K562 (cell line): ENCODE measurements at regions not wholly inside any gene's neighbourhood (a gene's known extent, or its start where the extent isn't known, plus 50 kb on each side); places are given as distances from the start of the nearest gene placed in this dataset.

Source experiments
- ATAC-seq: fragments of 200-7000 bp; cut with Tn5 transposase; 3 replicates; pipeline ENCODE4 v1.9.1; 2020; ENCODE audit warnings: moderate library complexity
- BruUV-seq: library from RNA; stranded (reverse); fragments of 400-500 nt; replicated peaks from 2 replicates; lab custom pipeline; 2021; lab: Mats Ljungman, UMichigan
- CTCF ChIA-PET: fragments of 300-600 bp; formaldehyde crosslinking; extraction: SDS; loops from one replicate; lab custom pipeline; 2021; ENCODE audit warnings: low intra/inter-chr PET ratio; lab: Yijun Ruan, JAX
- POLR2A ChIA-PET: fragments of 300-600, 350-650 bp; sonication (Branson Sonifier 250); formaldehyde crosslinking; extraction: SDS; loops from one replicate; lab custom pipeline; 2021; ENCODE audit warnings: antibody characterized with exemption, inconsistent platforms; lab: Yijun Ruan, JAX
- DNase-seq, 4 experiments: peaks; one replicate each; pipeline versions ENCODE4 v3.0.0 to v3.0.0-alpha.2; 2011 to 2018; ENCODE audit warnings: low spot score in 3 of 4, mixed read lengths in 3 of 4; ENCODE audit errors: extremely low read depth in 1 of 4
- FAIRE-seq: peaks from 2 replicates; lab custom pipeline; 2011; peaks lifted over from hg19 to GRCh38; lab: Jason Lieb, UNC
- H2AFZ ChIP-seq: 2 replicates; pipeline ENCODE4 v1.6.0; 2011; ENCODE audit warnings: low read depth, low read length, control low read depth, inconsistent platforms
- H3K27ac ChIP-seq: fragments of 200-600 bp; 3 replicates; pipeline ENCODE4 v1.8.0; 2011; ENCODE audit warnings: low read depth, mild to moderate bottlenecking, control low read depth, inconsistent platforms, low read length, moderate library complexity, mixed read lengths; ENCODE audit errors: extremely low read depth
- H3K27me3 ChIP-seq, 2 experiments: fragments of 300-600 bp in 1 of 2; 2 replicates in 1 of 2; 3 replicates in 1 of 2; pipeline versions ENCODE4 v1.6.0 to v1.8.0; 2011; ENCODE audit warnings: inconsistent platforms in 2 of 2, low read length in 2 of 2, mild to moderate bottlenecking in 1 of 2, mixed read lengths in 1 of 2, moderate library complexity in 1 of 2; ENCODE audit not compliant: control insufficient read depth in 2 of 2, insufficient read depth in 2 of 2
- H3K36me3 ChIP-seq: fragments of 300-600 bp; 3 replicates; pipeline ENCODE4 v1.8.0; 2011; ENCODE audit warnings: mild to moderate bottlenecking, low read length, inconsistent platforms; ENCODE audit not compliant: control insufficient read depth, insufficient read depth
- H3K4me1 ChIP-seq, 2 experiments: fragments of 200-600 bp in 1 of 2; replicated peaks in 1 of 2; 2 replicates in 1 of 2; 3 replicates in 1 of 2; pipeline versions ENCODE4 v1.5.1 to v1.8.0; 2011; ENCODE audit warnings: inconsistent platforms in 2 of 2, low read length in 2 of 2, mild to moderate bottlenecking in 1 of 2, mixed read lengths in 1 of 2, moderate library complexity in 1 of 2; ENCODE audit not compliant: control insufficient read depth in 2 of 2, insufficient read depth in 2 of 2
- H3K4me2 ChIP-seq: 2 replicates; pipeline ENCODE4 v1.6.1; 2011; ENCODE audit warnings: low read length, control low read depth, inconsistent platforms, mixed read lengths; ENCODE audit not compliant: insufficient read depth
- H3K4me3 ChIP-seq: fragments of 200-600 bp; sonication (generic), shearing (Covaris generic); 2 replicates; pipeline ENCODE4 v1.5.1; 2016; ENCODE audit warnings: control low read depth, inconsistent platforms
- H3K79me2 ChIP-seq: fragments of 200-600 bp; 3 replicates; pipeline ENCODE4 v1.8.0; 2011; ENCODE audit warnings: low read length, inconsistent platforms; ENCODE audit not compliant: control insufficient read depth, insufficient read depth
- H3K9ac ChIP-seq, 2 experiments: 2 replicates each; pipeline versions ENCODE4 v1.6.0 to v1.6.1; 2011; ENCODE audit warnings: low read depth in 2 of 2, low read length in 2 of 2, control low read depth in 1 of 2, inconsistent platforms in 1 of 2, mild to moderate bottlenecking in 1 of 2, mixed read lengths in 1 of 2; ENCODE audit not compliant: insufficient read depth in 1 of 2
- H3K9me1 ChIP-seq: one replicate; pipeline ENCODE4 v1.6.0; 2011; ENCODE audit warnings: inconsistent platforms, mild to moderate bottlenecking, low read length, moderate library complexity; ENCODE audit not compliant: control insufficient read depth, insufficient read depth
- H3K9me3 ChIP-seq: replicated peaks from 2 replicates; pipeline ENCODE4 v1.5.1; 2011; ENCODE audit warnings: low read depth, low read length, inconsistent platforms; ENCODE audit not compliant: control insufficient read depth, insufficient read depth
- H4K20me1 ChIP-seq: replicated peaks from 2 replicates; pipeline ENCODE4 v1.6.1; 2011; ENCODE audit warnings: low read length, inconsistent platforms, mixed read lengths; ENCODE audit not compliant: control insufficient read depth, insufficient read depth
- CHD2 ChIP-seq: IDR thresholded peaks from 2 replicates; pipeline ENCODE4 v1.6.1; 2011; ENCODE audit warnings: low read depth, low read length
- EP300 ChIP-seq: IDR thresholded peaks from 2 replicates; pipeline ENCODE4 v1.6.1; 2012; ENCODE audit warnings: low read length, improper control_type of control experiment
- MCM2 ChIP-seq: fragments of 450-650 bp; IDR thresholded peaks from 2 replicates; pipeline ENCODE4 v1.6.1; 2017; ENCODE audit warnings: low read depth, mild to moderate bottlenecking
- SMAD3 ChIP-seq: fragments of 450-650 bp; formaldehyde crosslinking; conservative IDR thresholded peaks from 2 replicates; pipeline ENCODE4 v1.4.0; 2020; ENCODE audit warnings: mild to moderate bottlenecking
- SP1 ChIP-seq: sonication (generic); formaldehyde crosslinking; IDR thresholded peaks from 2 replicates; pipeline ENCODE4 v1.8.1; 2022; ENCODE audit warnings: mild to moderate bottlenecking, missing genetic modification reagents
- SRSF9 ChIP-seq: fragments of 200-400 bp; formaldehyde crosslinking; IDR thresholded peaks from 2 replicates; pipeline ENCODE4 v1.6.1; 2017; ENCODE audit warnings: low read depth, low read length, borderline replicate concordance
- TBL1XR1 ChIP-seq, 2 experiments: IDR thresholded peaks; 2 replicates each; pipeline ENCODE4 v1.6.1; 2012; ENCODE audit warnings: improper control_type of control experiment in 2 of 2, low read length in 2 of 2, mild to moderate bottlenecking in 1 of 2
- WGBS: fragments of 100-300 bp; shearing (Covaris generic); methylation state at CpG from one replicate; pipeline ENCODE4 v1.1.6; 2016; ENCODE audit warnings: low coverage, mixed read lengths; ENCODE audit not compliant: insufficient coverage; ENCODE audit errors: missing lambda C conversion rate; 5-methylcytosine and 5-hydroxymethylcytosine counted together
- in situ Hi-C: fragments of 300-500 bp; cut with MboI; formaldehyde crosslinking; loops from 4 replicates; pipeline ENCODE4 v1.15.0; 2018; ENCODE audit warnings: inconsistent platforms, mixed read lengths
- intact Hi-C: fragments of 100-400 bp; cut with micrococcal nuclease; formaldehyde crosslinking; loops from 2 replicates; pipeline ENCODE4 v1.14.2; 2022
- TF ChIP-seq, protein P1 (sequence below): fragments of 450-650 bp; formaldehyde crosslinking; conservative IDR thresholded peaks from 2 replicates; pipeline ENCODE4 v1.4.0; 2022; ENCODE audit warnings: mild to moderate bottlenecking, missing genetic modification characterization
- TF ChIP-seq, protein P2 (sequence below): fragments of 250-450 bp; sonication (Bioruptor Pico); IDR thresholded peaks from 2 replicates; pipeline ENCODE4 v1.4.0; 2020; ENCODE audit warnings: borderline replicate concordance
- TF ChIP-seq, protein P3 (sequence below): fragments of 450-650 bp; IDR thresholded peaks from 2 replicates; pipeline ENCODE4 v1.6.1; 2016; ENCODE audit warnings: missing biosample characterization, missing genetic modification characterization
- TF ChIP-seq, protein P4 (sequence below): fragments of 450-650 bp; IDR thresholded peaks from 2 replicates; pipeline ENCODE4 v1.6.1; 2017; ENCODE audit warnings: antibody characterized with exemption
- TF ChIP-seq, protein P5 (sequence below): sonication (generic); formaldehyde crosslinking; IDR thresholded peaks from 2 replicates; pipeline ENCODE4 v1.8.1; 2023; ENCODE audit warnings: mild to moderate bottlenecking, missing genetic modification reagents
- TF ChIP-seq, protein P6 (sequence below): fragments of 450-650 bp; conservative IDR thresholded peaks from 2 replicates; pipeline ENCODE4 v1.6.1; 2016; ENCODE audit warnings: missing genetic modification characterization, low read depth, mild to moderate bottlenecking, missing compliant biosample characterization, moderate library complexity

DNA sequence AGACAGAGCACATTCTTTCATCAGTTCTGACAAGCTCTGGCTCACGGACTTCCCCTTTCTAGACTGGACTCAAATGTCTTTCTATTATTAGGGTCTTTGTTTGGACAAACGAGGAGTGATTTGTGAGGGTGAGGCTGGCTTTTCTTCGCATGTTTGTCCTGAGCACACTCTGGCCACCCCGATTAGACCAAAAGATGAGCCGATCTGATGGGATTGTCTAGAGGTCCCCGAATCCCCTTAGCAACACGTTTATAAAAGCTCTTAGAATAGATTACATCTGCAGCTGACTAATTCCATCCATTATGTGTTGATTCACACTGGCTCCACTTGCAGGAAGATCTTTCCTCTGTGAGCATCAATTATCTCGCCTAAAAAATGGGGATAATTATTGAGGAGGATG, 675.4 kb upstream of the AUTS2 start (continued):
- TF ChIP-seq, protein P1, sequence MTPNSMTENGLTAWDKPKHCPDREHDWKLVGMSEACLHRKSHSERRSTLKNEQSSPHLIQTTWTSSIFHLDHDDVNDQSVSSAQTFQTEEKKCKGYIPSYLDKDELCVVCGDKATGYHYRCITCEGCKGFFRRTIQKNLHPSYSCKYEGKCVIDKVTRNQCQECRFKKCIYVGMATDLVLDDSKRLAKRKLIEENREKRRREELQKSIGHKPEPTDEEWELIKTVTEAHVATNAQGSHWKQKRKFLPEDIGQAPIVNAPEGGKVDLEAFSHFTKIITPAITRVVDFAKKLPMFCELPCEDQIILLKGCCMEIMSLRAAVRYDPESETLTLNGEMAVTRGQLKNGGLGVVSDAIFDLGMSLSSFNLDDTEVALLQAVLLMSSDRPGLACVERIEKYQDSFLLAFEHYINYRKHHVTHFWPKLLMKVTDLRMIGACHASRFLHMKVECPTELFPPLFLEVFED (CRISPR knock-in tag): no peak
- TF ChIP-seq, protein P2, sequence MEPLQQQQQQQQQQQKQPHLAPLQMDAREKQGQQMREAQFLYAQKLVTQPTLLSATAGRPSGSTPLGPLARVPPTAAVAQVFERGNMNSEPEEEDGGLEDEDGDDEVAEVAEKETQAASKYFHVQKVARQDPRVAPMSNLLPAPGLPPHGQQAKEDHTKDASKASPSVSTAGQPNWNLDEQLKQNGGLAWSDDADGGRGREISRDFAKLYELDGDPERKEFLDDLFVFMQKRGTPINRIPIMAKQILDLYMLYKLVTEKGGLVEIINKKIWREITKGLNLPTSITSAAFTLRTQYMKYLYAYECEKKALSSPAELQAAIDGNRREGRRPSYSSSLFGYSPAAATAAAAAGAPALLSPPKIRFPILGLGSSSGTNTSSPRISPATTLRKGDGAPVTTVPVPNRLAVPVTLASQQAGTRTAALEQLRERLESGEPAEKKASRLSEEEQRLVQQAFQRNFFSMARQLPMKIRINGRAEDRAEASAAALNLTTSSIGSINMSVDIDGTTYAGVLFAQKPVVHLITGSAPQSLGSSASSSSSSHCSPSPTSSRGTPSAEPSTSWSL (CRISPR knock-in tag): no peak
- TF ChIP-seq SRSF9: no peak
- TF ChIP-seq CHD2: no peak
- no peak for TF ChIP-seq SP1 (CRISPR knock-in tag)

DNA sequence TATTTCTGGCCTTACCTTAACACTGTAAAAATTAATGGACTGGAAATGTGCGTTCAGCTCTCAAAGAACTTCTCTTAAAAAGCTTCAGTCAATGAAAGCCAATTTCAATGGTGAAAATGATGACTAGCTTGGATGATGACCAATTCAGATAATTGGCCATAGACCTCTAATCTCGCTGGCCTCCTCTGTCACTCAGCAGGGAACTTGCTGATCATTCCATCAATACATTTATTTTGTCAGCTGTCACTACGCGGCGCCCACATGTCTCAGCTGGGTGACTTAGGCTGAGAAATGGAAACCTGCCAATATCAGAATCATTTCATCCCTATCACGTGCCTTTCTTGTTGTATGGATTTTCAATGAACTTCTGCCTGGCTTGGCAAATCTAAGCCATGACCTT, 673.0 kb upstream of the AUTS2 start:
- intact Hi-C loops (no loop called here), in situ Hi-C loops (no loop called here)
- Histone ChIP-seq H3K27ac (no peak overlapping the region), H3K4me2 (no peak overlapping the region), H3K79me2 (no peaks in the 10 kb centered on the region), H2AFZ (no peak overlapping the region), H3K9me1 (no peaks in the 10 kb centered on the region), H3K9me3 (no peaks in the 10 kb centered on the region), H3K9ac (no peak overlapping the region), H3K4me3 (no peak overlapping the region), H4K20me1 (no peaks in the 10 kb centered on the region), H3K27me3 (no peaks in the 10 kb centered on the region), H3K36me3 (no peaks in the 10 kb centered on the region), H3K4me1 (no peaks in the 10 kb centered on the region)
- FAIRE-seq (no peak), ATAC-seq (no peak), DNase-seq (no peak)
- ChIA-PET POLR2A (no interaction called here), CTCF (no interaction called here)
- 1% methylated on average over 6 of the region's 6 CpGs for WGBS
- BruUV-seq: no TSS peak
- TF ChIP-seq, protein P3, sequence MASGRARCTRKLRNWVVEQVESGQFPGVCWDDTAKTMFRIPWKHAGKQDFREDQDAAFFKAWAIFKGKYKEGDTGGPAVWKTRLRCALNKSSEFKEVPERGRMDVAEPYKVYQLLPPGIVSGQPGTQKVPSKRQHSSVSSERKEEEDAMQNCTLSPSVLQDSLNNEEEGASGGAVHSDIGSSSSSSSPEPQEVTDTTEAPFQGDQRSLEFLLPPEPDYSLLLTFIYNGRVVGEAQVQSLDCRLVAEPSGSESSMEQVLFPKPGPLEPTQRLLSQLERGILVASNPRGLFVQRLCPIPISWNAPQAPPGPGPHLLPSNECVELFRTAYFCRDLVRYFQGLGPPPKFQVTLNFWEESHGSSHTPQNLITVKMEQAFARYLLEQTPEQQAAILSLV (tag): no peak
- TF ChIP-seq, protein P4, sequence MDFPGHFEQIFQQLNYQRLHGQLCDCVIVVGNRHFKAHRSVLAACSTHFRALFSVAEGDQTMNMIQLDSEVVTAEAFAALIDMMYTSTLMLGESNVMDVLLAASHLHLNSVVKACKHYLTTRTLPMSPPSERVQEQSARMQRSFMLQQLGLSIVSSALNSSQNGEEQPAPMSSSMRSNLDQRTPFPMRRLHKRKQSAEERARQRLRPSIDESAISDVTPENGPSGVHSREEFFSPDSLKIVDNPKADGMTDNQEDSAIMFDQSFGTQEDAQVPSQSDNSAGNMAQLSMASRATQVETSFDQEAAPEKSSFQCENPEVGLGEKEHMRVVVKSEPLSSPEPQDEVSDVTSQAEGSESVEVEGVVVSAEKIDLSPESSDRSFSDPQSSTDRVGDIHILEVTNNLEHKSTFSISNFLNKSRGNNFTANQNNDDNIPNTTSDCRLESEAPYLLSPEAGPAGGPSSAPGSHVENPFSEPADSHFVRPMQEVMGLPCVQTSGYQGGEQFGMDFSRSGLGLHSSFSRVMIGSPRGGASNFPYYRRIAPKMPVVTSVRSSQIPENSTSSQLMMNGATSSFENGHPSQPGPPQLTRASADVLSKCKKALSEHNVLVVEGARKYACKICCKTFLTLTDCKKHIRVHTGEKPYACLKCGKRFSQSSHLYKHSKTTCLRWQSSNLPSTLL: no peak
- TF ChIP-seq SMAD3 (CRISPR knock-in tag) (no peak), EP300 (no peak), MCM2 (no peak), TBL1XR1 (IDR thresholded peaks at IDR 0.05; ENCODE audit: low read length in 2 of 2) (no peak)
- TF ChIP-seq, protein P5, sequence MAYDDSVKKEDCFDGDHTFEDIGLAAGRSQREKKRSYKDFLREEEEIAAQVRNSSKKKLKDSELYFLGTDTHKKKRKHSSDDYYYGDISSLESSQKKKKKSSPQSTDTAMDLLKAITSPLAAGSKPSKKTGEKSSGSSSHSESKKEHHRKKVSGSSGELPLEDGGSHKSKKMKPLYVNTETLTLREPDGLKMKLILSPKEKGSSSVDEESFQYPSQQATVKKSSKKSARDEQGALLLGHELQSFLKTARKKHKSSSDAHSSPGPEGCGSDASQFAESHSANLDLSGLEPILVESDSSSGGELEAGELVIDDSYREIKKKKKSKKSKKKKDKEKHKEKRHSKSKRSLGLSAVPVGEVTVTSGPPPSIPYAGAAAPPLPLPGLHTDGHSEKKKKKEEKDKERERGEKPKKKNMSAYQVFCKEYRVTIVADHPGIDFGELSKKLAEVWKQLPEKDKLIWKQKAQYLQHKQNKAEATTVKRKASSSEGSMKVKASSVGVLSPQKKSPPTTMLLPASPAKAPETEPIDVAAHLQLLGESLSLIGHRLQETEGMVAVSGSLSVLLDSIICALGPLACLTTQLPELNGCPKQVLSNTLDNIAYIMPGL (CRISPR knock-in tag): no peak
- TF ChIP-seq, protein P6, sequence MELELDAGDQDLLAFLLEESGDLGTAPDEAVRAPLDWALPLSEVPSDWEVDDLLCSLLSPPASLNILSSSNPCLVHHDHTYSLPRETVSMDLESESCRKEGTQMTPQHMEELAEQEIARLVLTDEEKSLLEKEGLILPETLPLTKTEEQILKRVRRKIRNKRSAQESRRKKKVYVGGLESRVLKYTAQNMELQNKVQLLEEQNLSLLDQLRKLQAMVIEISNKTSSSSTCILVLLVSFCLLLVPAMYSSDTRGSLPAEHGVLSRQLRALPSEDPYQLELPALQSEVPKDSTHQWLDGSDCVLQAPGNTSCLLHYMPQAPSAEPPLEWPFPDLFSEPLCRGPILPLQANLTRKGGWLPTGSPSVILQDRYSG (tag): no peak
